ENCODE measurements at regions not wholly inside any gene's neighbourhood (a gene's known extent, or its start where the extent isn't known, plus 50 kb on each side); places are given as distances from the start of the nearest gene placed in this dataset.

GRCh38 chr3:107068980-107069379, 308.3 kb upstream of the CCDC54 start:
- DNase-seq (ENCODE audit: low read depth in 2 of 2), result no peak

GRCh38 chr3:107076946-107077345, 300.3 kb upstream of the CCDC54 start:
- DNase-seq (ENCODE audit: low read depth in 2 of 2), result no peak

GRCh38 chr3:107077391-107077790, 299.8 kb upstream of the CCDC54 start:
- DNase-seq (ENCODE audit: low read depth in 2 of 2), result no peak

GRCh38 chr3:107082527-107082926, 294.7 kb upstream of the CCDC54 start:
- DNase-seq (ENCODE audit: low read depth in 2 of 2), result no peak

GRCh38 chr3:107085261-107085660, 292.0 kb upstream of the CCDC54 start:
- no peak for DNase-seq (ENCODE audit: low read depth in 2 of 2)

- no peak for DNase-seq (ENCODE audit: low read depth in 2 of 2)
Observed at GRCh38 chr3:107092121-107092520, 285.1 kb upstream of the CCDC54 start.

- DNase-seq (ENCODE audit: low read depth in 2 of 2), result no peak
Observed at GRCh38 chr3:107098864-107099263, 278.4 kb upstream of the CCDC54 start.

- DNase-seq (ENCODE audit: low read depth in 2 of 2), result no peak
Observed at GRCh38 chr3:107100137-107100536, 277.1 kb upstream of the CCDC54 start.

- no peak for DNase-seq (ENCODE audit: low read depth in 2 of 2)
Observed at GRCh38 chr3:107100573-107100972, 276.7 kb upstream of the CCDC54 start.

- DNase-seq (ENCODE audit: low read depth in 2 of 2), result no peak
Observed at GRCh38 chr3:107103786-107104185, 273.5 kb upstream of the CCDC54 start.

GRCh38 chr3:107106316-107106715, 270.9 kb upstream of the CCDC54 start:
- no peak for DNase-seq (ENCODE audit: low read depth in 2 of 2)

- DNase-seq (ENCODE audit: low read depth in 2 of 2), result no peak
Observed at GRCh38 chr3:107106907-107107306, 270.3 kb upstream of the CCDC54 start.

- no peak for DNase-seq (ENCODE audit: low read depth in 2 of 2)
Observed at GRCh38 chr3:107110596-107111305, 266.5 kb upstream of the CCDC54 start.

- no peak for DNase-seq (ENCODE audit: low read depth in 2 of 2)
Observed at GRCh38 chr3:107111872-107112271, 265.4 kb upstream of the CCDC54 start.

- DNase-seq (ENCODE audit: low read depth in 2 of 2), result no peak
Observed at GRCh38 chr3:107112356-107112755, 264.9 kb upstream of the CCDC54 start.

GRCh38 chr3:107116251-107116650, 261.0 kb upstream of the CCDC54 start:
- no peak for DNase-seq (ENCODE audit: low read depth in 2 of 2)

GRCh38 chr3:107117156-107117555, 260.1 kb upstream of the CCDC54 start:
- no peak for DNase-seq (ENCODE audit: low read depth in 2 of 2)

- DNase-seq (ENCODE audit: low read depth in 2 of 2), result no peak
Observed at GRCh38 chr3:107117922-107118536, 259.2 kb upstream of the CCDC54 start.

GRCh38 chr3:107124885-107125284, 252.4 kb upstream of the CCDC54 start:
- no peak for DNase-seq (ENCODE audit: low read depth in 2 of 2)

GRCh38 chr3:107128946-107129345, 248.3 kb upstream of the CCDC54 start:
- no peak for DNase-seq (ENCODE audit: low read depth in 2 of 2)

GRCh38 chr3:107130089-107130700, 247.0 kb upstream of the CCDC54 start:
- no peak for DNase-seq (ENCODE audit: low read depth in 2 of 2)

- no peak for DNase-seq (ENCODE audit: low read depth in 2 of 2)
Observed at GRCh38 chr3:107132674-107133073, 244.6 kb upstream of the CCDC54 start.

GRCh38 chr3:107133891-107134290, 243.3 kb upstream of the CCDC54 start:
- no peak for DNase-seq (ENCODE audit: low read depth in 2 of 2)
